ENCODE measurements at regions not wholly inside any gene's neighbourhood (a gene's known extent, or its start where the extent isn't known, plus 50 kb on each side); places are given as distances from the start of the nearest gene placed in this dataset.

DNA sequence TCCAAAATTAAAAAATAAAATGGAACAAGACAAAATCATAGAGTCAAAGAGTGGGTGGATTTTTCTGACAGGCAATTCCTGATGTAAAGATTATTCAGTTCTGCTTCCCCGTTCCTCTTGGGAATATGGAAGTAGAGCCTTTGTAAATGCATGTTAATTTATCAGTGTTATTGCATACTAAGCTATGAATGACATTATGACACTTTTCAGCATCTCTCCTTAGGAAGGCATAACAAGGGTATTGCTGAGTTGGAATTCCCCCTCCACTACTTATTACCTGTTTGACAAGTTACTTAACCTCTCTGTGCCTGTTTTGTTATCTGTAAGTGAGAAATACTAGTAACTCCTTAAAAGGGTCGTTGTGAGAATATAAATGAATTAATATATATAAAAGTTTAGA is 640.4 kb downstream of the LMO4 start:
- no peak for DNase-seq (ENCODE audit: low spot score)
- Histone ChIP-seq H3K36me3 (ENCODE audit: control insufficient read depth in 4 of 4, insufficient read depth in 3 of 4, low read depth in 1 of 4, low read length in 3 of 4) (no peaks in the 10 kb centered on the region), H3K27ac (ENCODE audit: low read depth in 1 of 2, low read length in 2 of 2) (no peak overlapping the region), H3K9me3 (ENCODE audit: control insufficient read depth in 4 of 4, low read length in 3 of 4) (no peaks in the 10 kb centered on the region), H3K4me3 (ENCODE audit: low read depth in 1 of 3, low read length in 3 of 3) (no peak overlapping the region), H3K27me3 (ENCODE audit: control insufficient read depth in 4 of 4, insufficient read depth in 4 of 4, low read length in 3 of 4) (no peaks in the 10 kb centered on the region), H3K9ac (ENCODE audit: low read depth in 1 of 2, low read length in 2 of 2) (no peak overlapping the region), H3K4me1 (ENCODE audit: control insufficient read depth in 4 of 4, insufficient read depth in 4 of 4, low read length in 3 of 4) (no peaks in the 10 kb centered on the region)
- TF ChIP-seq JUND (IDR thresholded peaks at IDR 0.05) (no peak), EGR1 (IDR thresholded peaks at IDR 0.05; ENCODE audit: low read depth in 2 of 2) (no peak), HNF4A (conservative IDR thresholded peaks at IDR 0.05) (no peak), FOXA1 (IDR thresholded peaks at IDR 0.05) (no peak), YY1 (IDR thresholded peaks at IDR 0.05) (no peak), SP1 (IDR thresholded peaks at IDR 0.05) (no peak), NR2F2 (IDR thresholded peaks at IDR 0.05) (no peak), RXRA (IDR thresholded peaks at IDR 0.05) (no peak), TAF1 (conservative IDR thresholded peaks at IDR 0.05) (no peak), GABPA (IDR thresholded peaks at IDR 0.05 in 1 of 2, conservative IDR thresholded peaks at IDR 0.05 in 1 of 2) (no peak), RAD21 (IDR thresholded peaks at IDR 0.05) (no peak)
- TF ChIP-seq, protein P1, sequence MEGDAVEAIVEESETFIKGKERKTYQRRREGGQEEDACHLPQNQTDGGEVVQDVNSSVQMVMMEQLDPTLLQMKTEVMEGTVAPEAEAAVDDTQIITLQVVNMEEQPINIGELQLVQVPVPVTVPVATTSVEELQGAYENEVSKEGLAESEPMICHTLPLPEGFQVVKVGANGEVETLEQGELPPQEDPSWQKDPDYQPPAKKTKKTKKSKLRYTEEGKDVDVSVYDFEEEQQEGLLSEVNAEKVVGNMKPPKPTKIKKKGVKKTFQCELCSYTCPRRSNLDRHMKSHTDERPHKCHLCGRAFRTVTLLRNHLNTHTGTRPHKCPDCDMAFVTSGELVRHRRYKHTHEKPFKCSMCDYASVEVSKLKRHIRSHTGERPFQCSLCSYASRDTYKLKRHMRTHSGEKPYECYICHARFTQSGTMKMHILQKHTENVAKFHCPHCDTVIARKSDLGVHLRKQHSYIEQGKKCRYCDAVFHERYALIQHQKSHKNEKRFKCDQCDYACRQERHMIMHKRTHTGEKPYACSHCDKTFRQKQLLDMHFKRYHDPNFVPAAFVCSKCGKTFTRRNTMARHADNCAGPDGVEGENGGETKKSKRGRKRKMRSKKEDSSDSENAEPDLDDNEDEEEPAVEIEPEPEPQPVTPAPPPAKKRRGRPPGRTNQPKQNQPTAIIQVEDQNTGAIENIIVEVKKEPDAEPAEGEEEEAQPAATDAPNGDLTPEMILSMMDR (IDR thresholded peaks at IDR 0.05; ENCODE audit: low read depth, low read length, missing input control), result no peak
- TF ChIP-seq, protein P2, sequence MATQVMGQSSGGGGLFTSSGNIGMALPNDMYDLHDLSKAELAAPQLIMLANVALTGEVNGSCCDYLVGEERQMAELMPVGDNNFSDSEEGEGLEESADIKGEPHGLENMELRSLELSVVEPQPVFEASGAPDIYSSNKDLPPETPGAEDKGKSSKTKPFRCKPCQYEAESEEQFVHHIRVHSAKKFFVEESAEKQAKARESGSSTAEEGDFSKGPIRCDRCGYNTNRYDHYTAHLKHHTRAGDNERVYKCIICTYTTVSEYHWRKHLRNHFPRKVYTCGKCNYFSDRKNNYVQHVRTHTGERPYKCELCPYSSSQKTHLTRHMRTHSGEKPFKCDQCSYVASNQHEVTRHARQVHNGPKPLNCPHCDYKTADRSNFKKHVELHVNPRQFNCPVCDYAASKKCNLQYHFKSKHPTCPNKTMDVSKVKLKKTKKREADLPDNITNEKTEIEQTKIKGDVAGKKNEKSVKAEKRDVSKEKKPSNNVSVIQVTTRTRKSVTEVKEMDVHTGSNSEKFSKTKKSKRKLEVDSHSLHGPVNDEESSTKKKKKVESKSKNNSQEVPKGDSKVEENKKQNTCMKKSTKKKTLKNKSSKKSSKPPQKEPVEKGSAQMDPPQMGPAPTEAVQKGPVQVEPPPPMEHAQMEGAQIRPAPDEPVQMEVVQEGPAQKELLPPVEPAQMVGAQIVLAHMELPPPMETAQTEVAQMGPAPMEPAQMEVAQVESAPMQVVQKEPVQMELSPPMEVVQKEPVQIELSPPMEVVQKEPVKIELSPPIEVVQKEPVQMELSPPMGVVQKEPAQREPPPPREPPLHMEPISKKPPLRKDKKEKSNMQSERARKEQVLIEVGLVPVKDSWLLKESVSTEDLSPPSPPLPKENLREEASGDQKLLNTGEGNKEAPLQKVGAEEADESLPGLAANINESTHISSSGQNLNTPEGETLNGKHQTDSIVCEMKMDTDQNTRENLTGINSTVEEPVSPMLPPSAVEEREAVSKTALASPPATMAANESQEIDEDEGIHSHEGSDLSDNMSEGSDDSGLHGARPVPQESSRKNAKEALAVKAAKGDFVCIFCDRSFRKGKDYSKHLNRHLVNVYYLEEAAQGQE (IDR thresholded peaks at IDR 0.05), result no peak
- TF ChIP-seq, protein P3, sequence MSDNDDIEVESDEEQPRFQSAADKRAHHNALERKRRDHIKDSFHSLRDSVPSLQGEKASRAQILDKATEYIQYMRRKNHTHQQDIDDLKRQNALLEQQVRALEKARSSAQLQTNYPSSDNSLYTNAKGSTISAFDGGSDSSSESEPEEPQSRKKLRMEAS (IDR thresholded peaks at IDR 0.05), result no peak
- 73% methylated on average over 2 of the region's 2 CpGs for WGBS

DNA sequence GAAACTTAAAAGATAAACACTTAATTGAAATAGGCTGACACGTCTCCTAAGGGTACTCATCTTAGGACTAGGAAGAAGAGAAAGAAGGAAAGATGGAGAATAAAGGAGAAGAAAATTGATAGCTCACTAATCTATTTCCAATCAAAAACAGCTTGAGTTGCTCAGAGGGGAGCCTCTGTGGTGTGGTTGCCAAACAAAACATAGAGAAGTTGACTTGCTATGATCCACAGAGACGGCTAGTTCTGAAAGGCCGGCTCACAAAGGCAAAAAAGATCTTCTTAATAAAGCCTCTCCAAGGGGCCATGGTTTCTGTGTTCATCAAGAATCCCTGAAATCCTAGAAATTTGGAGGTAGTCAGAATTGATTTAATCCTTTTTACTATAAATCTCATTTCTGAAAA is 644.1 kb downstream of the LMO4 start:
- Histone ChIP-seq H3K27me3 (ENCODE audit: control insufficient read depth in 4 of 4, insufficient read depth in 4 of 4, low read length in 3 of 4) (no peaks in the 10 kb centered on the region), H3K36me3 (ENCODE audit: control insufficient read depth in 4 of 4, insufficient read depth in 3 of 4, low read depth in 1 of 4, low read length in 3 of 4) (no peaks in the 10 kb centered on the region), H3K27ac (ENCODE audit: low read depth in 1 of 2, low read length in 2 of 2) (no peak overlapping the region), H3K9ac (ENCODE audit: low read depth in 1 of 2, low read length in 2 of 2) (no peak overlapping the region), H3K9me3 (ENCODE audit: control insufficient read depth in 4 of 4, low read length in 3 of 4) (no peaks in the 10 kb centered on the region), H3K4me3 (ENCODE audit: low read depth in 1 of 3, low read length in 3 of 3) (no peak overlapping the region), H3K4me1 (ENCODE audit: control insufficient read depth in 4 of 4, insufficient read depth in 4 of 4, low read length in 3 of 4) (no peaks in the 10 kb centered on the region)
- TF ChIP-seq JUND (IDR thresholded peaks at IDR 0.05) (no peak), NR2F2 (IDR thresholded peaks at IDR 0.05) (no peak), FOXA2 (IDR thresholded peaks at IDR 0.05) (no peak)
- no peak for DNase-seq (ENCODE audit: low spot score)
- 95% methylated on average over 3 of the region's 3 CpGs for WGBS

DNA sequence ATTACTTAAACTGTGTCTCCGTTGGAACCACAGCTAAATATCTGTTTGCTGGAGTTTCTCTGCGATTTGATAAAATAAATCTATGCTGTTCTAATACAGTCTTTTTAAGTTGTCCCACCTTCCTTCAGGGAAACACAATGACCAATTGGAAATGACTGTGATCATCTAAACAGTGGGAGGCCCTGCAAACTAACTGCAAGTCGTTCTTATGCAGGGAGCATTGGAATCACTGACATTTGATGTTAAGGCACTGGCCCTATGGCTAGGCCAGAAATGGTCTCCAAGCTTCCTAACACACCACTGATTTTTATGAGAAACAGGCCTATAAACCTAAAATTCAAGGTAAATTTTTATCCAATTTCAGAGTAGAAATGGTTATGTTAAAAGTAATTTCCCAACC is 645.2 kb downstream of the LMO4 start:
- DNase-seq (ENCODE audit: low spot score), result no peak
- H3K9me3 ChIP-seq (ENCODE audit: control insufficient read depth in 4 of 4, low read length in 3 of 4), result no peaks in the 10 kb centered on the region
- H3K9ac ChIP-seq (ENCODE audit: low read depth in 1 of 2, low read length in 2 of 2), result no peak overlapping the region
- no peaks in the 10 kb centered on the region for H3K27me3 ChIP-seq (ENCODE audit: control insufficient read depth in 4 of 4, insufficient read depth in 4 of 4, low read length in 3 of 4)
- H3K27ac ChIP-seq (ENCODE audit: low read depth in 1 of 2, low read length in 2 of 2), result no peak overlapping the region
- H3K4me1 ChIP-seq (ENCODE audit: control insufficient read depth in 4 of 4, insufficient read depth in 4 of 4, low read length in 3 of 4), result no peaks in the 10 kb centered on the region
- 75% methylated on average over 3 of the region's 3 CpGs for WGBS
- no peaks in the 10 kb centered on the region for H3K36me3 ChIP-seq (ENCODE audit: control insufficient read depth in 4 of 4, insufficient read depth in 3 of 4, low read depth in 1 of 4, low read length in 3 of 4)
- TF ChIP-seq SP1 (IDR thresholded peaks at IDR 0.05), result no peak
- H3K4me3 ChIP-seq (ENCODE audit: low read depth in 1 of 3, low read length in 3 of 3), result no peak overlapping the region
